ENCODE measurements at regions not wholly inside any gene's neighbourhood (a gene's known extent, or its start where the extent isn't known, plus 50 kb on each side); places are given as distances from the start of the nearest gene placed in this dataset.

GRCh38 chr2:71839826-71840225 is 307.8 kb downstream of the CYP26B1 start:
- H3K18ac ChIP-seq (ENCODE audit: extremely low read depth, low read length): no peak overlapping the region
- H2BK12ac ChIP-seq (ENCODE audit: low read depth, low read length): no peak overlapping the region
- no peak overlapping the region for H3K23ac ChIP-seq (ENCODE audit: insufficient read length)
- H4K91ac ChIP-seq (replicated peaks; ENCODE audit: insufficient read length, low read length): no peak overlapping the region
- no peak overlapping the region for H2BK5ac ChIP-seq (ENCODE audit: low read depth, low read length)
- no peak overlapping the region for H3K14ac ChIP-seq (ENCODE audit: insufficient read length)
- H3K4ac ChIP-seq (replicated peaks; ENCODE audit: insufficient read length, low read depth, low read length): no peak overlapping the region
- no peaks in the 10 kb centered on the region for H3K4me1 ChIP-seq (replicated peaks in 1 of 4; ENCODE audit: control insufficient read depth in 3 of 4, insufficient read depth in 4 of 4, low read length in 3 of 4)
- POLR2A ChIA-PET (ENCODE audit: partially characterized antibody): no interaction called here
- 89% methylated on average over 2 of the region's 2 CpGs; no CpG with 5 or more reads in 1 of the 2 experiments for WGBS, 2 experiments (ENCODE audit: extremely low coverage in 1 of 2, insufficient coverage in 1 of 2, insufficient read length in 1 of 2, insufficient replicate concordance in 2 of 2, low coverage in 1 of 2, low lambda C conversion rate in 2 of 2, missing lambda C conversion rate in 1 of 2)
- H3K9me3 ChIP-seq (ENCODE audit: insufficient read depth in 2 of 2, low read depth in 1 of 2, low read length in 1 of 2): no peaks in the 10 kb centered on the region
- 0 out of 2 replicates have a peak, but pooled peaks cover 2% of the 10 kb centered on the region for H3K23me2 ChIP-seq (ENCODE audit: low read depth, low read length)
- H2AFZ ChIP-seq (ENCODE audit: low read length): no peak overlapping the region
- H3K4me3 ChIP-seq (ENCODE audit: extremely low read depth in 1 of 4, insufficient read depth in 2 of 4, low read depth in 3 of 4, low read length in 4 of 4): no peak overlapping the region
- H3K36me3 ChIP-seq (ENCODE audit: control insufficient read depth in 2 of 4, insufficient read depth in 4 of 4, low read length in 3 of 4): no peaks in the 10 kb centered on the region
- H2AK5ac ChIP-seq (ENCODE audit: low read depth, low read length): no peak overlapping the region
- H3K27me3 ChIP-seq (replicated peaks in 1 of 4; ENCODE audit: control insufficient read depth in 3 of 4, extremely low read depth in 1 of 4, insufficient read depth in 3 of 4, low read length in 3 of 4): no peaks in the 10 kb centered on the region
- DNase-seq (ENCODE audit: low read depth in 1 of 2, low spot score in 2 of 2) (no peak), FAIRE-seq (no peak)
- CTCF ChIA-PET (ENCODE audit: partially characterized antibody): no interaction called here
- no peak overlapping the region for H3K4me2 ChIP-seq (ENCODE audit: insufficient read depth in 1 of 2, low read depth in 2 of 2, low read length in 2 of 2)
- H4K8ac ChIP-seq (ENCODE audit: extremely low read depth, insufficient read depth, low read length): no peak overlapping the region
- no peak overlapping the region for H3K27ac ChIP-seq (ENCODE audit: low read depth, low read length)
- no peak overlapping the region for H2BK20ac ChIP-seq (ENCODE audit: low read length)
- H2BK15ac ChIP-seq (ENCODE audit: low read length): no peak overlapping the region
- no peak overlapping the region for H4K5ac ChIP-seq (ENCODE audit: insufficient read length, low read depth, low read length)
- H2BK120ac ChIP-seq (replicated peaks; ENCODE audit: low read depth, low read length): no peak overlapping the region
- no peak overlapping the region for H3K56ac ChIP-seq (replicated peaks; ENCODE audit: insufficient read length, low read depth, low read length)
- no peaks in the 10 kb centered on the region for H3K79me2 ChIP-seq (ENCODE audit: control insufficient read depth in 1 of 2, insufficient read depth in 2 of 2, low read length in 2 of 2)
- H3K79me1 ChIP-seq (ENCODE audit: low read depth, low read length): no peaks in the 10 kb centered on the region
- no peak overlapping the region for H3K9ac ChIP-seq (replicated peaks in 1 of 4; ENCODE audit: extremely low read depth in 1 of 4, low read depth in 3 of 4, low read length in 3 of 4)
- H4K20me1 ChIP-seq (replicated peaks in 1 of 2; ENCODE audit: control insufficient read depth in 1 of 2, insufficient read depth in 2 of 2, low read length in 2 of 2): no peaks in the 10 kb centered on the region
- TF ChIP-seq CREB1 (IDR thresholded peaks at IDR 0.05) (no peak), GTF2F1 (IDR thresholded peaks at IDR 0.05; ENCODE audit: borderline replicate concordance, low read depth, low read length) (no peak), BRCA1 (IDR thresholded peaks at IDR 0.05; ENCODE audit: low read depth, low read length) (no peak), SP2 (IDR thresholded peaks at IDR 0.05; ENCODE audit: low read length) (no peak), PHF8 (conservative IDR thresholded peaks at IDR 0.05; ENCODE audit: low read depth, low read length) (no peak), EP300 (IDR thresholded peaks at IDR 0.05; ENCODE audit: borderline replicate concordance in 1 of 2, low read depth in 2 of 2, low read length in 2 of 2) (no peak), CBX8 (IDR thresholded peaks at IDR 0.05; ENCODE audit: borderline replicate concordance, low read depth, low read length) (no peak), SIN3A (conservative IDR thresholded peaks at IDR 0.05 in 1 of 2, IDR thresholded peaks at IDR 0.05 in 1 of 2; ENCODE audit: low read depth in 1 of 2, low read length in 2 of 2) (no peak), JUN (IDR thresholded peaks at IDR 0.05; ENCODE audit: low read depth, low read length) (no peak)
- TF ChIP-seq, protein P1, sequence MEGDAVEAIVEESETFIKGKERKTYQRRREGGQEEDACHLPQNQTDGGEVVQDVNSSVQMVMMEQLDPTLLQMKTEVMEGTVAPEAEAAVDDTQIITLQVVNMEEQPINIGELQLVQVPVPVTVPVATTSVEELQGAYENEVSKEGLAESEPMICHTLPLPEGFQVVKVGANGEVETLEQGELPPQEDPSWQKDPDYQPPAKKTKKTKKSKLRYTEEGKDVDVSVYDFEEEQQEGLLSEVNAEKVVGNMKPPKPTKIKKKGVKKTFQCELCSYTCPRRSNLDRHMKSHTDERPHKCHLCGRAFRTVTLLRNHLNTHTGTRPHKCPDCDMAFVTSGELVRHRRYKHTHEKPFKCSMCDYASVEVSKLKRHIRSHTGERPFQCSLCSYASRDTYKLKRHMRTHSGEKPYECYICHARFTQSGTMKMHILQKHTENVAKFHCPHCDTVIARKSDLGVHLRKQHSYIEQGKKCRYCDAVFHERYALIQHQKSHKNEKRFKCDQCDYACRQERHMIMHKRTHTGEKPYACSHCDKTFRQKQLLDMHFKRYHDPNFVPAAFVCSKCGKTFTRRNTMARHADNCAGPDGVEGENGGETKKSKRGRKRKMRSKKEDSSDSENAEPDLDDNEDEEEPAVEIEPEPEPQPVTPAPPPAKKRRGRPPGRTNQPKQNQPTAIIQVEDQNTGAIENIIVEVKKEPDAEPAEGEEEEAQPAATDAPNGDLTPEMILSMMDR (IDR thresholded peaks at IDR 0.05; ENCODE audit: control extremely low read depth in 1 of 3, insufficient read depth in 1 of 3, low read depth in 1 of 3, low read length in 3 of 3): no peak
- TF ChIP-seq, protein P2, sequence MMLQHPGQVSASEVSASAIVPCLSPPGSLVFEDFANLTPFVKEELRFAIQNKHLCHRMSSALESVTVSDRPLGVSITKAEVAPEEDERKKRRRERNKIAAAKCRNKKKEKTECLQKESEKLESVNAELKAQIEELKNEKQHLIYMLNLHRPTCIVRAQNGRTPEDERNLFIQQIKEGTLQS (IDR thresholded peaks at IDR 0.05; ENCODE audit: insufficient read depth, low read depth, low read length): no peak
